IPS DF 4.7 (cell line): ENCODE measurements at regions not wholly inside any gene's neighbourhood (a gene's known extent, or its start where the extent isn't known, plus 50 kb on each side); places are given as distances from the start of the nearest gene placed in this dataset.
"Not testable (repeated sequence)": the region's sequence is repeated elsewhere in the genome, so short reads cannot be mapped to it uniquely, and the experiment has no call there.

ENCODE experiments used
- DNase-seq: peaks from one replicate; pipeline ENCODE4 v3.0.0-alpha.2; 2013; ENCODE audit warnings: low spot score; ENCODE audit errors: extremely low read depth

DNA sequence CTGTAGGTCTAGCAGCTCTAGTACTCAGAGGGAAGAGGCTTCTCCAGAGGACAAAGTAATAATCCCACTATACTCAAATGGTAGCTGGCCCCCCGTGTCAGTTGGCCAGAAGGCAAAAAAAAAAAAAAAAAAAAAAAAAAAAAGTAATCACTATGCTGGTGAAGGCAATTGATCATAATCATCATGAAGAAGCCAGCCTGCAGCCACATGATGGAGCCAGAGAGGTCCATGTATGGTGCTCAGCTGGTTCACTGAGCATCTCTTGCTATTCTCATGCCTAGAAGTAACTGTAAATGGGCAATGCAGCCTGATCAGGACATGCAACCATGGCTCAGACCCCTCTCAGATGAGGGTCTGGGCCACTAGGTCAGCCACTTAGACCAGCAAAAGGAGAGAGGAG, 378.8 kb downstream of the MED13L start:
- DNase-seq: no peak

DNA sequence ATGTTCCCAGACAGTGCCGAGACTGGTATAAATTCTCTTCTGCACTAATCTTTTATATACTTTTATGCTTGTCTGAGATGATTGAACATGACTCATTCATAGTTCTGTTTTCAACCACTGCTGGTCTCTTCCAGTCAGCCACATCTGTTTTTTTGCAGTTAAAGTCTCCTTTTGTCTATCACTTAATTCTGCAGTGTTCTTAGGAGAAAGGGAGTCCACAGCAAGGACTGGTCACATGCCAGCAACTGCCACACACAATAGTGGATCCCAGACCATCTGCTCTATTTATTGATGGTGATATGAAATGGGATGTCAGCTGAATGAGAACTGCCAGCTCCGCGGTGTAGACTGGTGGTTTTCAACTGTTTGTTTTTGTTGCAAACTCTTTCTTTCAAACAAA, 379.8 kb downstream of the MED13L start:
- DNase-seq: no peak

DNA sequence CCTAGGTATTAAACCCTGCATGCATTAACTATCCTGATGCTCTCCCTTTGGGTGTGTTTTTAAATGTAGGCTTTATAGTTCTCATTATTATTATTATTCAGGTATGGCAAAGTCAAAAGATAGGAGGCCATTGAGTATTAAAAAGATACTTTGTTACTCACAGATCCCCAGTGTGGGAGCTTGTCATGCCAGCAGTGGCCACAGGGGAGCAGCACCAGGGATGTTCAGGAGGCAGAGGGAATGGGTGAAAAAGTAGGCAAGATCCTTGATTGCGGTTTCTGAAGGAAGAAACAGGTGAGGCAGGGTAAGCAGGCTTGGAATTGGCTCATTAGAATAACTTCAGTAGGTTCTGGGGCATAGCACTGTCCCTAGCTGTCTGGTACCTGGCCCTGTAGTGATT, 382.2 kb downstream of the MED13L start:
- DNase-seq: no peak

DNA sequence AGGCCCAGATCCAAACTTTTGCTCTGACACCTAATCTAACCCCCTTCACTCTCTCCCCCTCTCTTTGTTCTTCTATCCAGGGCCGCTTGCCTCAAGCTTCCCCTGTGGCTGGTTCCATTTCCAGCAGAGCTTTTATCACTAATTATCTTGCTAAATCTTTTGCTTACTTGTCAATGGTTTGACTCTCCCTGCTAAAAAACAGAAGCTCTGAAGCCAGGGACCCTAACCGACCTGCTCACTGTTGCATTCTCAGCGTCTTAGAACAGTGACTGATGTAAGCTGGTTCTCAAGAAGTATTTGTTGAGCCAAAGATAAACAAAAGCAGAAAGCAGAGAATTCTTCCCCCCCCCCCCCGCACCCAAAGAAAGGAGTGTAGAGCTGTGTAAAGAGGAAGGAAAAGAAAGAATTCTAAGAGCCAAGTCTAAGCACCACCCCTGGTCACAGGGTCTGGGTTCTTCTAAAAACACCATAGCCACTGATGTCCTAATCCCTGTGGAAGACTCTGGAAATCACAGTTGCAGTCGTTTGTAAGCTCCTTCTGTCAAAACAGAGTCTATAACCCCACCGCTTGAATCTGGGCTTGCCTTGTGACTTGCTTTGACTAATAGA, 385.8 kb downstream of the MED13L start:
- DNase-seq: no peak

DNA sequence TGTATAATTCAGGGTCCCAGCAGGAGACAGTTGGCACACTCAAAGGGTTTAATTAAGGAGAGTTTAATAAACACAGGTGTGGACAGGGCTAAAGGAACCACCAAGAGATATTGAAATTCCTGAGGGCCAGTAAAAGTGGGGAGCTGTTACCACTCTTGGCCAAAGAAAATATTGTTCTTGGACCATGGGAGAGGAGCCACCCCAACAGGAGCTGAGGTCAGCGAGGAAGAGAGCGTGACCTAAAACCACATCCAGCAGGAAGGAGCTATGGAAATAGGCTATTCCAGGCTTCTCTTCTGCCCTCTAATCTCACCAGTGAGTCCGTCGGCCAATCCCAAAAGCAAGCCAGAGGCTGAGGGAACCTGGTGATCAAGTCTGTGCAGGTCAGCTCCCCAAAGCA, 390.8 kb downstream of the MED13L start:
- DNase-seq: no peak

DNA sequence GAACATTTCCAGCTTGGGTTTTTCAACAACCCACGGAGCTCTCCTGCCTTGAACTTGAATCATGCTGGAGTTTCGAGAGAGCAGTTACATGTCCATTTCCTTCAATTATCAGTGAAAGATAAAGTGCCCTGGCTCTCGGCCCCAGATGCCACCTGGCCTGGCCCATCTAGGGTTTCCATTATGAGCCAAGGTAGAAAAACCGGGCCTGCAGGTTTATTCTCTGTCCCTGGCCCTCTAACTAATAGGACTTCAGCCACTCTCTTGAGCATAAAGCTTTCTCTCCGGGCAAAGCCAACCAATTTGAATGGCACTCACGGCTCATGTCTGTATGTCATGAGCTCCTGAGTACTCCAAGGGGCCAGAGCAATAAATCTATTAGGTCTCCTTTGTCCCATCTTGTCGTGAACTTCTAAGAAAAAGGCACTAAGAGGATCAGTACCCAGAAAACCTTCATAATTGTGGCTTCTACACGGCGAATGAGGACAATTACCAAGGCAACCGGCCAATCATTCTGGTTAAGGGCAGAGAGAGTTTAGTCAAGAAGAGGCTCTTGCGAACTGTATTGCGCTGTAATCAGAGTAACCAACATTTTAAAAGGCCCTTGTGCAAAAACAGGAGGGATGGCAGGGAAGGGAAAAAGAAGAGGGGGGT, 392.3 kb downstream of the MED13L start:
- no peak for DNase-seq

DNA sequence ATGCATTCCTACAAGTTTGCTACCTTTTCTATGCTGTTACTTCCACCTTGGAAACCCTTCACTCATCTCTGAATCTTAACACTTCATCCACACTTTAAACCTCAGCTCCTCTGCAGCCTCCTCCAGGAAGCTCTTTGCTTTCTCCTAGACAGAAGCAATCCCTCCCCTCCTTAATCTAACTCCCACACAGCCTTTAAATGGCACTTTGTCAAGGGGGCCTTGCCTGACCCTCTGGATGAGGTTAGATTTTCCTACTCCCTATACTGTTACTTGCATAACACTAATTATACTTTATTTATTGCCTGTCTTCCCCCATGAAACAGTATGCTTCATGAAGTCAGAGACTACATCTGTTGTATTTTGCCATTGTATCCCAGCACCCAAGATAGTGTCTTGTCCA, 394.6 kb downstream of the MED13L start:
- DNase-seq: no peak

DNA sequence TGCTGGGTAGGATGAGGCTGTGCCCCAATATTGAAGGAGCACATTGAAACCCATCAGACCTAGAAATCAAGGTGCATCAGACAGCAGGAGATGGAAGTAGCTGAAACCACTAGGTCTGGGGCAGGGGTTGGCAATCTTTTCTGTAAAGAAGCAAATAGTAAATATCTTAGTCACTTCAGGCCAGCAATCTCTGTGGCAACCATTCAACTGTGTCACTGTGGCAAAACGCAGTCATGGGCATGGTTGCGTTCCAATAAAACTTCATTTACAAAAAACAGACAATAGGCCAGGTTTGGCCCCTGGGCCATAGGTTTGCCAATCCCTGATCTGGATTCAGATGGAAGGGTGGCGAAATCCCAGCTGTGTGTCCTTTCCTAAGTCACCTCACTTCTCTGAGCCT, 397.3 kb downstream of the MED13L start:
- DNase-seq: no peak

DNA sequence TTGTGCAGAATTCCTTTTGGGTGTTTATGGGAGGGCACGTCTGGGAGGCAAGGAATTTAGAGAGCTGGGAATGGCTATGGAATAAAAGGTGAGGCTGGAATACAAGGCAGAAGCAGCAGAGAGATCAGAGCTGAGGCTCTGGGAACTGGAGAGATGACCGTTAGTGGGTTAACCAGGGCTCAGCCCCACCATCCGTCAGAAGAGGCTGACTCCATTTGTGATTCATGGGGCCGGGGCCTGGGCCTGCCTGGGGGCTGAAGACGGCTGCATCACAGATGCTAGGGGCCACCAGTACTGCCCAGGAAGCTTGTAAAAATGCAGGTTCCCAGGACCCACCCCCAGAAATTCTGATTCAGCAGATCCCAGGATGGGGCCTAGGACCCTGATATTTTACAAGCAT, 398.1 kb downstream of the MED13L start:
- no peak for DNase-seq

DNA sequence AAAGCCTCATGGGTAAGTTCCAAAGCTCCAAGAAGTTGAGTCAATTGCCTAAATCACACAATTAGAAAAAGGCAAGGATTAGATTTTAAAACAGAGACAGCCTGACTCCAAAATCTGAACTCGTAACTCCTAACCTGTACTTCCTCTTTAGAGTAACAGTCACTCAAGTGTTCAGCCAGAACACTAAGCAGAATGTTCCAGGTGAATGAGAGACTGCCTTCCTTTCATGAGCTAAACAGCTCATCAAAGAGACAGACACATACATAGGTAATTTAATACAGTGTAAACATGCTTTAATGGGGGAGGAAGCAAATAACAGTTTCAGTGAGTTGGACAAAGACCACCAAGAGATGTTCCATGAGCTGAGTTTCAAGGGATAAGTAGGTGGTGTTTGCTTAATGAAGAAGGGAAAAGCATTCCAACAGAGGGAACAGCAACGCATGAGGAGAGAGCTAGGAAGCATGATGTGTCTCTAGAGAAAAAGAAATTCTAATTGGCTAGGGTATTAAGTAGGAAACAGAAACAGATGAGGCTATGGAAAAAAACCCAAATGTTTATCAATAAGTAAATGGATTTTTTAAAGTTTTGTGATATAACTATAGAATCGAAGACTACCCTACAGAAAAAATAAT, 403.9 kb downstream of the MED13L start:
- no peak for DNase-seq

DNA sequence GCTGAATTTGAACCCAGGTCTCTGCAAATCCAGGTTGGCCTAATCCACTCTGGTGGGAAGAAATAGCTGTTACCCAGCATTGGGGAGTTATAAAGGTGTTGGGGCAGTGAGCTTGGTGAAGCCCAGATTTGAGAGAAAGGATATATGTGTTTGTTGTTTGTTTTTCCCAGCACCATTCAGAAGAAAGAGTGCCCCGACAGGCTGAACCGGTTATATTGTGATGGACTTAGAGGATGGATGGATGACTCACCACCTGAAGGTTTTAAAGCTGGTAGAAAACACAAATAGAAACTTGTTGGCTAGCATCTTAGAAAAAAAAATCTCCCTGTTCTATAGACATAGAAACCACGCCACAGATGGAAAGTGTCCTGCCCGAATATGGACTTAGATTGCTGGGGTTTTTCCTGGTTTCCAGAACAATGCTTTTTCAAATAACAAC, 404.6 kb downstream of the MED13L start:
- peak; percentile 90 for DNase-seq

DNA sequence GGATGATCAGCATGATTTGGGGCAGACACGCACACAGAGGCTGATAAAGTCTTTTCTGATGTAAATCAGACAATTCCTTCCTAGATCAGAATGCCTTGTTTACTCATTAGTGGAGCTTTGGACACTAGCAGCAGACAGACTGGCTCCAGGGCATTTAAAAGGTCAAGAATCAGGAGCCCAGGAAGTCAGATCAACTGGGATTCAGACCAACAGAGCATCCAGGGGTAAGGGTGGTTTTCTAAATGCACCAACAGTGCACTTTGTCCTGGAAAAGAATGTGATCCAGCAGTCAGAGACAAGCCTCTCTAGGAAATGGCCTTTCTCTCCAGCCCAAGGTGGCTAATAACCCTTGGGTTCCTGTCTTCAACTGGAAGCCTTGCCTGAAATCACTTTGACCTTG, 405.3 kb downstream of the MED13L start:
- DNase-seq: no peak

DNA sequence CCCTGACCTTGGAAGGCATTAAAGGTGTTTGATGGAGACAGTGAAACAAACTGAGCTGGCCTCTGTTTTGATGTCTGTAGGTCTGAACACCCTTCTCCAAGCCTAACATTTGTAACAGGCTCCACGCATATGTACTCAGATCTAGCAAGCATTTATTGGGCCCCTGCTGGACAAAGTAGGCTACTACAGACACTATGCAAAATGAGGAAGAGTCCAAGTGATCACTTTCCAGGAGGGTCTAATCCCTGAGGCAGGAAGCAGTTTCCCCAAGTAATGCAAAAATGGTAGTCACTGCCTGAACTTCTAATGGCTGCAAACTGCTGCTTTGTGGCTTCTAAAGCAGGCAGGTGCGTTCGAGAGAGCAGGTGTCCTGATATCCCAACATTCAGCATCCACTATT, 405.8 kb downstream of the MED13L start:
- DNase-seq: no peak

DNA sequence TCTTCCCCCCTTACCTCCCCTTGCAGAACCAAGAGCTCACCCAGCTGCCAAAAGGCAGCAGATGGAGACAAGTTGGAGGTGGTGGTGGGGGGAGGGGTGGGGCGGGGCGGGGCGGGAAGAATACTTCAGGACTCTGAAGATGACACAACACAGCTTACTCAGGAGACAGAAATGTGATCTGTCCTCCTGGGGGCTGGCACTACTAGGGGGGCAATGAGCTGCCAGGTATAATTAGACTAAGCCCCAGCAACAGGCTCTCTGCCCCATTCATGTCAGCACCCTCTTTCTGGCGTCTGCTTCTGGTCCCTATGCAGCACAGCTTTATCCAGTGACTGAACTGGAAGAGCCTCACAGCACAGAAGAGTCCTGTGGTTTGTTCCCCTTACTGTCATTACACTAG, 407.0 kb downstream of the MED13L start:
- no peak for DNase-seq

DNA sequence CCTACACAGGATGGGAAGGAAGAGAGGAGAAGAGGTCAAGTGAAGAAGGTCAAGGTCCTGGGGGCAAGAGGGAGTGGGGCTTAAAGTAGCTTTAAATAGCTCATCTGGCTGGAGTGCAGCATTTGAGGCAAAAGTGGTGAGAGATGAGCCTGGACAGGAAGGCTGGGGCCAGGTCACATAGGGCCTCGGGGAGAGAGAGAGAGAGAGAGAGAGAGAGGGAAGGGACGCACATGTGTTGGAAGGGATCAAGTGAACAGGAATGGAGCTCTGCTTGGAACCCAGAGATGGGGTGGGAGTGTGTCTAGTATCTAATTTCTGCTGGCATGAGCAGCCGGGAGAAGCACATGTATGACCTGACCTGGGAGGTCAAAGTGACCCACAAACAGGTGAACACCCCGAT, 407.5 kb downstream of the MED13L start:
- DNase-seq: no peak

DNA sequence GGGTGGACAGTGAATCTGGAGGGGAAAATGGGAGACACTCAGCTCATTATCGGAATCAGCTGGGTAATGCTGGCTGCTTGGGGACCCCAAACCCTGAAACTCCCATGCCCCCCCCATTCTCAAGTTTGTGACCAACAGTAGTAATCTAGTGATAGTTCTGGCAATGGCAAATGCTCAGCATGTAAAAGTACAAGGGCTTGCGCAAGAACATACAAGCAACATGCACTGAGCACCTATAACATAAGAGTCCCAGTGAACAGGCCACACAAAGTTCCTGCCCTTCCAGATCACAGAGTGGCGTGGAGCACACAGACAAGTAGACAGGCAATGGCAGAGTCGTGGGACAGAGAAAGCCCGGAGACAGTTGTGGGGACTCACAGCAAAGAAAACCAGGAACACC, 407.9 kb downstream of the MED13L start:
- DNase-seq: no peak

DNA sequence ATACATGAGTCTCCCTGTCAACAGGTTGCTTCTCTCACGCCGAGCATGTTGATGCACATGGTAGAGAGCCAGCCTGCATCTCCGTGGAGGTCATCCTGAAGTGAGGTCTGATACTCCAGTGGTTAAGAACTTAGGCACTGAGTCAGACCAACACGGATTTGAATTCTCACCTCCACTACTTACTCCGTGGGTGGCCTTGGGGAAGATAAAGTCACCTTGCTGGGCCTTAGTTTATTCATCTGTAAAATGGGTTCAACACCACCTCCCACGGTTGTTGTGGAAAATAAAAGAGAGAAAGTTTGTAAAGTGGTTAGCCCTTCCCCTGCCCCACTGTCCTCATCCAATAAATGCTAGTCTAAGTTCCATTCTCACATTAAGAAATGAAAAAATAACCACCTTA, 408.9 kb downstream of the MED13L start:
- no peak for DNase-seq

DNA sequence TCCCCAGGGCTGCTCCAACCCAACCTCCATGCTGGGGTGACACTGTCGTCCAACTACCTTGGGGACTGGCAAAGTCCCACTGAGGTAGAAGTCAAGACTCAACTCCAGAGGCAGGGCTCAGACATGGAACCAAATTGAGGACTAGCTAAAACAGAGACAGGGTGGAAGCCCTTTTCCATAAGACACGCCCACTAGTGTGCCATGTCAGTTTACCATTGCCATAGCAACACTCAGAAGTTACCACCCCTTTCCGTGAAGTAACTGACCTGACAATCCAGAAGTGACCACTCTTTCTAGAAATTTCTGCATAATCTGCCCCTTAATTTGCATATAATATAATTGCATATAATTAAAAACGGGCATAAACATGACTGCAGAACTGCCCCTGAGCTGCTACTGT, 409.6 kb downstream of the MED13L start:
- DNase-seq: no peak

DNA sequence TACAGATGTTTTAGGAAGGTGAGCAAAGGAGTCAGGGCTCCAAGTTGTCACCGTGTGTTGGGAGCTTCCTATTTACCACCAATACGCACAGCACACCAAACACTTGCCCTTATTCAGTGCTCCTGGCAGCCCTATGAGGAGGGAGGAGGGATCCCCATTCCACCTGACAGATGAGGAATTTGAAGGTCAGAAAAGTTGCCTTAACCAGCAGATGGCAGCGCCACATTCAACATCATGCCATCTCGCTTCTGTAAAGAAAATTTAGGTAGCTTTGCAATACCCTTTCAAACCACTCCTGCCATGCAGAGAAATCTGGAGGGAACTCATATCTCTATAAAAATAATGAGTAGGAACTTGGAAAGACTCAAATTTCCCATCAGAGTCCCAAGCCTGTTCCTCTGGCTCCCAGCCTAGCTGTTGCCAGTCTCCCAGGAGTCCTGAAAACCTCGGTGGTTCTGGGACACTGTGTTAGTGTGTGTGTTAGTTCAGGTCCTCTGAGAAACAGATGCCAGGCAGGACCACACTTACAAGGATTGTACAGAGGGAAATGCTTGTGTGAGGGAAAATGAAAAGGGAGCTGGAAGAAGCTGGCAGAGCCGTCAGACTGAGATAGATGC, 410.5 kb downstream of the MED13L start:
- no peak for DNase-seq

DNA sequence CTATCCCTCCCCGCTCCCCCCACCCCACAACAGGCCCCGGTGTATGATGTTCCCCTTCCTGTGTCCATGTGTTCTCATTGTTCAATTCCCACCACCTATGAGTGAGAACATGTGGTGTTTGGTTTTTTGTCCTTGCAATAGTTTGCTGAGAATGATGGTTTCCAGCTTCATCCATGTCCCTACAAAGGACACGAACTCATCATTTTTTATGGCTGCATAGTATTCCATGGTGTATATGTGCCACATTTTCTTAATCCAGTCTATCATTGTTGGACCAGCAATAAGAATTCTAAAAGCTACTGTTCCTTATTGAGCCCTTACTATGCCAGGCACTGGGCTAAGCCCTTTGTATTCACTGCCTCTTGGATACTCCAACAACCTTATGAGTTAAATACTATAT, 411.2 kb downstream of the MED13L start:
- not testable (repeated sequence) for DNase-seq

DNA sequence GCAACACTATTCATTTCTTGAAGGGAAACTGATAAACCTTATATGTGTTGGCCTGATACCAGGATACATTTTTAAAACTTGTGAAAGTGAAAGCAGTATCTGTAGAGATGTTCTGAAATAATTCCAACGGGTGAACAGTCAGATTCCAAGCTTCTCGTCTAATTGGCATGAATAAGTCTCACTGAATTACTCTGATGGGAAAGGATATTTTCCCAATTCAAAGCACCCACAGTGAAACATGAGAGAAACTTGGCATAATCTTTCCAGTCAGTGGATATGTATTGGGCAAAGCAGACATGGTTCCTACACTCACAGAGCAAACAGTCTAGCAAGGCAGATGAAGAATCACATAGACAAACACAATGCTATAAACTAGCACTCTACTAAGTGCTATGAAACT, 413.1 kb downstream of the MED13L start:
- DNase-seq: no peak

DNA sequence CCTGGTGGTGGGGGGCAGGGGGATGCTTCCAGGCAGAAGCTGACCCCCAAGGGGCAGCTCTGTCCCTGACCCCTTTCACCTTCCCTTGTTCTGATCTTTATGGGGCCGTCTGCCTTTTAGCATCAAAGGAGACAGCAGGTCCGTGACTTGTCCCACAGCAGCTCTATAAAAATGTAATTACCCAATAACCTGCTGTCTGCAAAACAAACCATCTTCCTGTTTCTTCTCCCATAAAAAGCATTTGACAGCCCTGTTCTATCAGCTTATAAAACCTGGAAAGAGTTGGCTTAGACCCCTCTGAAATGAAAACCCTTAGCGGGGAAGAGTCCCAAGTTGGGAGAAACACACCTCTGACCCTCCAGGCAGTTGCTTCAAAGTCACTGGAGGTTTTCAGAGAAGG, 416.9 kb downstream of the MED13L start:
- DNase-seq: no peak

DNA sequence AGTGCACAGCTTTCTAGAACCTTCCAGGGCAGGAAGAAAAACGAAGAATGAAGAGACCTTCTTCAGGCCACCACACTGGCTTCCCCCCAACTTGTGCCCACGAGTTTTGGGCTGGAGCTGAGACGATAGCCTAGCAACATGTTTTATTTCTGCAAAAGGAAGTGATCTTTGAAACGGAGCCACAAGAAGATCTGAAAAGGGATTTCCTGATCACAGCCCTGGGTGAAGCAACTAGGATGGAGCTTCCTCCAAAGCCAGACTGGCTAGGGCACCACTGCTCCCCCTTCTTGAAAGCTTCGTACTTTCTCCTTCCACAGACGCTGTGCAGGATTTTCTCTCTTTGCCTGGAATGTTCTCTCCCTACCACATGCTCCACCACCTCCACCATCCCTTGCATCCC, 418.3 kb downstream of the MED13L start:
- DNase-seq: no peak
